ENCODE measurements at regions not wholly inside any gene's neighbourhood (a gene's known extent, or its start where the extent isn't known, plus 50 kb on each side); places are given as distances from the start of the nearest gene placed in this dataset.

- H3K14ac ChIP-seq (ENCODE audit: low read length in 2 of 2) = no peak overlapping the region
- DNase-seq = peak; percentile 10
- H2BK15ac ChIP-seq (ENCODE audit: low read depth, poor library complexity, severe bottlenecking) = no peak overlapping the region
- no peak overlapping the region for H4K8ac ChIP-seq (ENCODE audit: low read length)
- no peak overlapping the region for H3K23ac ChIP-seq (ENCODE audit: low read length in 2 of 2)
- H3K27ac ChIP-seq (ENCODE audit: low read length, poor library complexity, severe bottlenecking) = no peak overlapping the region
- H3K27me3 ChIP-seq (ENCODE audit: control insufficient read depth in 1 of 2, insufficient read depth in 1 of 2, low read length in 2 of 2) = no peaks in the 10 kb centered on the region
- H3K9me3 ChIP-seq (ENCODE audit: control insufficient read depth, low read length) = no peaks in the 10 kb centered on the region
- no peaks in the 10 kb centered on the region for H3K4me1 ChIP-seq (ENCODE audit: control insufficient read depth, insufficient read depth, low read depth, low read length)
- no peak overlapping the region for H2BK5ac ChIP-seq (ENCODE audit: low read depth, low read length, poor library complexity, severe bottlenecking)
- H4K91ac ChIP-seq (ENCODE audit: low read length) = no peak overlapping the region
- no peak overlapping the region for H3K4me2 ChIP-seq (ENCODE audit: low read length, poor library complexity, severe bottlenecking)
- no peak overlapping the region for H3K4me3 ChIP-seq (ENCODE audit: insufficient read depth in 1 of 2, low read depth in 1 of 2, low read length in 2 of 2)
- no peak overlapping the region for H3K9ac ChIP-seq (ENCODE audit: low read length)
- no peaks in the 10 kb centered on the region for H3K79me1 ChIP-seq (replicated peaks; ENCODE audit: low read length, poor library complexity, severe bottlenecking)
- H3K18ac ChIP-seq (ENCODE audit: low read depth in 1 of 2, low read length in 2 of 2) = no peak overlapping the region
- no peaks in the 10 kb centered on the region for H3K36me3 ChIP-seq (ENCODE audit: control insufficient read depth in 1 of 2, insufficient read depth in 2 of 2, low read depth in 1 of 2, low read length in 2 of 2)
- H3K4ac ChIP-seq (ENCODE audit: low read depth in 1 of 2, low read length in 2 of 2) = no peak overlapping the region
- no peak overlapping the region for H2BK12ac ChIP-seq (ENCODE audit: low read length in 2 of 2)
- H2AFZ ChIP-seq (ENCODE audit: low read depth, low read length) = no peak overlapping the region
- no peak overlapping the region for H2BK120ac ChIP-seq (ENCODE audit: low read depth, low read length)
- H2AK5ac ChIP-seq (ENCODE audit: low read length, severe bottlenecking) = no peak overlapping the region
These were observed 132.8 kb upstream of the MAP9 start for GRCh38 chr4:155509555-155509954.

DNA sequence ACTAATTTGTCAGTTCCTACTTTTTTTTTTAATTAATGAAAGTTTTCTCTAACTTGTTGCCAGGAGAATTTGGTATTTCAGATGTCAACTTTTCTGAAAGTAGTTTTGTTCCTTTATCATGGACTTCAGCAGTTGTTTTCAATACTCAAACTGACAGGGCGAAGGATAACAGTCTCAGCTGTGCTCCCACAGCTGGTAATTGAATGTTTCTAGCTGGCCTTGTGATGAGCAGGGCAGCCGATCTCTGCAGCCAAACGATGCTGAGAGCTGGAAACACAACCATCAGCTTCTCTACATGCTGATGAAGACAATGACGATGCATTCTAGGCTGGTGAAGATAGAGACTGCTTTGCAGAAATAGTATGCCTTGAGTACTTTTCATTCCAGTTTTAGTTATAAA lies 130.0 kb upstream of the MAP9 start:
- Histone ChIP-seq H2AK5ac (ENCODE audit: low read length, severe bottlenecking) (no peak overlapping the region), H2AFZ (ENCODE audit: low read depth, low read length) (no peak overlapping the region), H3K36me3 (ENCODE audit: control insufficient read depth in 1 of 2, insufficient read depth in 2 of 2, low read depth in 1 of 2, low read length in 2 of 2) (no peaks in the 10 kb centered on the region), H2BK12ac (ENCODE audit: low read length in 2 of 2) (no peak overlapping the region), H3K9me3 (ENCODE audit: control insufficient read depth, low read length) (no peaks in the 10 kb centered on the region), H2BK15ac (ENCODE audit: low read depth, poor library complexity, severe bottlenecking) (no peak overlapping the region), H4K91ac (ENCODE audit: low read length) (no peak overlapping the region), H2BK120ac (ENCODE audit: low read depth, low read length) (no peak overlapping the region), H3K23ac (ENCODE audit: low read length in 2 of 2) (no peak overlapping the region), H2BK5ac (ENCODE audit: low read depth, low read length, poor library complexity, severe bottlenecking) (no peak overlapping the region), H4K8ac (ENCODE audit: low read length) (no peak overlapping the region), H3K4ac (ENCODE audit: low read depth in 1 of 2, low read length in 2 of 2) (no peak overlapping the region), H3K4me3 (ENCODE audit: insufficient read depth in 1 of 2, low read depth in 1 of 2, low read length in 2 of 2) (no peak overlapping the region), H3K4me1 (ENCODE audit: control insufficient read depth, insufficient read depth, low read depth, low read length) (no peaks in the 10 kb centered on the region), H3K18ac (ENCODE audit: low read depth in 1 of 2, low read length in 2 of 2) (no peak overlapping the region), H3K9ac (ENCODE audit: low read length) (no peak overlapping the region), H3K27me3 (ENCODE audit: control insufficient read depth in 1 of 2, insufficient read depth in 1 of 2, low read length in 2 of 2) (no peaks in the 10 kb centered on the region), H3K14ac (ENCODE audit: low read length in 2 of 2) (no peak overlapping the region), H3K27ac (ENCODE audit: low read length, poor library complexity, severe bottlenecking) (no peak overlapping the region), H3K79me1 (replicated peaks; ENCODE audit: low read length, poor library complexity, severe bottlenecking) (no peaks in the 10 kb centered on the region), H3K4me2 (ENCODE audit: low read length, poor library complexity, severe bottlenecking) (no peak overlapping the region)
- 66% methylated on average over 3 of the region's 4 CpGs for WGBS
- DNase-seq = no peak

DNA sequence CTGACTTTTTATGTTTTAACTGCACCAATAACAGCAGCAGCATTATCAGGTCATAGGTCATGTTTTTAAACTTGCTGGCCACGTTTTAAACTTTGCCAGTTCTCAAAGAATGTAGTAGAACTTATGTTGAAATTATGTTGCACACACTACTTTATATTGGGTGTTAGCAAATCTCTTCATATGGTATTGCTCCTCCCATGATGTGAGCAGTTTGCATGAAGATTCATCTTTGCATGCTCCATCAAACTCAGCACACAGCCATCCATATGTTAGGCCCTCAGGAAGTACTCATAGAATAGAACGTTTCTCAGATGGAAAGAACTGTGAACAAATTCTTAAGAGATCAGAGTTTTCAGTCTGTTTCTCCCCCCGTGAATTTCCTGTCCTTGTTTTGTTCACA lies 128.6 kb upstream of the MAP9 start:
- Histone ChIP-seq H2BK120ac (ENCODE audit: low read depth, low read length) (no peak overlapping the region), H2AFZ (ENCODE audit: low read depth, low read length) (no peak overlapping the region), H3K4me3 (ENCODE audit: insufficient read depth in 1 of 2, low read depth in 1 of 2, low read length in 2 of 2) (no peak overlapping the region), H2BK5ac (ENCODE audit: low read depth, low read length, poor library complexity, severe bottlenecking) (no peak overlapping the region), H3K14ac (ENCODE audit: low read length in 2 of 2) (no peak overlapping the region), H3K9me3 (ENCODE audit: control insufficient read depth, low read length) (no peaks in the 10 kb centered on the region), H3K18ac (ENCODE audit: low read depth in 1 of 2, low read length in 2 of 2) (no peak overlapping the region), H4K8ac (ENCODE audit: low read length) (no peak overlapping the region), H3K27ac (ENCODE audit: low read length, poor library complexity, severe bottlenecking) (no peak overlapping the region), H3K4ac (ENCODE audit: low read depth in 1 of 2, low read length in 2 of 2) (no peak overlapping the region), H3K27me3 (ENCODE audit: control insufficient read depth in 1 of 2, insufficient read depth in 1 of 2, low read length in 2 of 2) (no peaks in the 10 kb centered on the region), H3K79me1 (replicated peaks; ENCODE audit: low read length, poor library complexity, severe bottlenecking) (no peaks in the 10 kb centered on the region), H3K4me1 (ENCODE audit: control insufficient read depth, insufficient read depth, low read depth, low read length) (no peaks in the 10 kb centered on the region), H3K9ac (ENCODE audit: low read length) (no peak overlapping the region), H2BK15ac (ENCODE audit: low read depth, poor library complexity, severe bottlenecking) (no peak overlapping the region), H2AK5ac (ENCODE audit: low read length, severe bottlenecking) (no peak overlapping the region), H4K91ac (ENCODE audit: low read length) (no peak overlapping the region), H2BK12ac (ENCODE audit: low read length in 2 of 2) (no peak overlapping the region), H3K23ac (ENCODE audit: low read length in 2 of 2) (no peak overlapping the region), H3K36me3 (ENCODE audit: control insufficient read depth in 1 of 2, insufficient read depth in 2 of 2, low read depth in 1 of 2, low read length in 2 of 2) (no peaks in the 10 kb centered on the region), H3K4me2 (ENCODE audit: low read length, poor library complexity, severe bottlenecking) (no peak overlapping the region)
- 69% methylated on average over 2 of the region's 3 CpGs for WGBS
- DNase-seq = no peak

DNA sequence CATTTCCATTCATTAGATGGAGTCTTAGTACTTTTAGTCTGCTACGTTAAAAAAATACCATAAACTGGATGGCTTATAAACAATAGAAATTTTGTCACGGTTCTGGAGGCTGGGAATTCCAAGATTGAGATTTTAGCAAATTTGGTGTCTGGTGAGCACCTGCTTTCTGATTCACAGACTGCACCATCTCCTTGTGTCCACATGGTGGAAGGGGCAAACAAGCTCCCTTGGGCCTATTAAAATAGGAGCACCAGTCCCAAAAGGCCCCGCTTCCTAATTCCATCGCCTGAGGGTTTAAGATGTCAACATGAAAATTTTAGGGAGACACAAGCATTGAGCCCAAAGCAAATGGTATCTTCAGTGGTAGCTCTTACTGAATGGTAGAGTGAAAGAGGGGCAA lies 120.5 kb upstream of the MAP9 start:
- H3K4me3 ChIP-seq (ENCODE audit: insufficient read depth in 1 of 2, low read depth in 1 of 2, low read length in 2 of 2) = no peak overlapping the region
- no peak overlapping the region for H3K9ac ChIP-seq (ENCODE audit: low read length)
- no peak overlapping the region for H3K27ac ChIP-seq (ENCODE audit: low read length, poor library complexity, severe bottlenecking)
- H4K8ac ChIP-seq (ENCODE audit: low read length) = no peak overlapping the region
- no peak overlapping the region for H3K14ac ChIP-seq (ENCODE audit: low read length in 2 of 2)
- H3K9me3 ChIP-seq (ENCODE audit: control insufficient read depth, low read length) = no peaks in the 10 kb centered on the region
- H2BK12ac ChIP-seq (ENCODE audit: low read length in 2 of 2) = no peak overlapping the region
- H3K27me3 ChIP-seq (ENCODE audit: control insufficient read depth in 1 of 2, insufficient read depth in 1 of 2, low read length in 2 of 2) = no peaks in the 10 kb centered on the region
- no peak overlapping the region for H2AFZ ChIP-seq (ENCODE audit: low read depth, low read length)
- no peak overlapping the region for H2BK5ac ChIP-seq (ENCODE audit: low read depth, low read length, poor library complexity, severe bottlenecking)
- no peak overlapping the region for H3K4me2 ChIP-seq (ENCODE audit: low read length, poor library complexity, severe bottlenecking)
- no peak overlapping the region for H3K4ac ChIP-seq (ENCODE audit: low read depth in 1 of 2, low read length in 2 of 2)
- no peak overlapping the region for H3K23ac ChIP-seq (ENCODE audit: low read length in 2 of 2)
- H4K91ac ChIP-seq (ENCODE audit: low read length) = no peak overlapping the region
- H3K4me1 ChIP-seq (ENCODE audit: control insufficient read depth, insufficient read depth, low read depth, low read length) = no peaks in the 10 kb centered on the region
- H3K36me3 ChIP-seq (ENCODE audit: control insufficient read depth in 1 of 2, insufficient read depth in 2 of 2, low read depth in 1 of 2, low read length in 2 of 2) = no peaks in the 10 kb centered on the region
- H2AK5ac ChIP-seq (ENCODE audit: low read length, severe bottlenecking) = no peak overlapping the region
- no peak overlapping the region for H3K18ac ChIP-seq (ENCODE audit: low read depth in 1 of 2, low read length in 2 of 2)
- H3K79me1 ChIP-seq (replicated peaks; ENCODE audit: low read length, poor library complexity, severe bottlenecking) = no peaks in the 10 kb centered on the region
- H2BK120ac ChIP-seq (ENCODE audit: low read depth, low read length) = no peak overlapping the region
- no peak for DNase-seq
- 95% methylated on average over 3 of the region's 4 CpGs for WGBS
- no peak overlapping the region for H2BK15ac ChIP-seq (ENCODE audit: low read depth, poor library complexity, severe bottlenecking)

Data from mesenchymal stem cell (in vitro differentiated cells and primary cell).